ENCODE measurements at regions not wholly inside any gene's neighbourhood (a gene's known extent, or its start where the extent isn't known, plus 50 kb on each side); places are given as distances from the start of the nearest gene placed in this dataset.

- TF ChIP-seq POLR2A (IDR thresholded peaks at IDR 0.05) (no peak), CTCF (IDR thresholded peaks at IDR 0.05) (no peak)
Measured at GRCh38 chr2:129464036-129464435, 515.4 kb upstream of the RAB6C start.
